NK-92 treated with Interleukin-12 subunit alpha and Interleukin-12 subunit beta, amount 100 ng/mL, for 24 hours (cell line): ENCODE measurements at regions not wholly inside any gene's neighbourhood (a gene's known extent, or its start where the extent isn't known, plus 50 kb on each side); places are given as distances from the start of the nearest gene placed in this dataset.
"Not testable (repeated sequence)": the region's sequence is repeated elsewhere in the genome, so short reads cannot be mapped to it uniquely, and the experiment has no call there.

ENCODE experiments used
- DNase-seq: peaks from one replicate; lab custom pipeline; 2025; lab: John Stamatoyannopoulos, UW

DNA sequence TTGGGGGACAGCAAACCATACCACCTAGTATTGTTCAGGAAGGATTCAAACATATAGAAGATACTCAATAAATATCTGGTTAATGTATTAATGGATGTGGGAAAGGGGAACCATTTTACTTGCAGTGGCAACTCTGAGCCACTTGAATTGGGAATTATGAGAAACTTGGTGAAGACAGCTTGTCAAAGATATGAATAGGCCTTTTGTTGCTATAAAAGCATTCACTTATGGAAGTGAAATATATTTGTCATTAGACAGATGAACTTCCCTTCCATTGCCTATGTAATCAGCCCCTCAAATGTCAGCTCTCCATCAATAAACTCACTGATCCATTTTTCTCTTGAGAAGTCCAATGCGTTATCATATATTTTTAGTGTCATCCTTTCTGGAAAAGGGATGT is 56.1 kb downstream of the GPR85 start:
- DNase-seq: no peak

DNA sequence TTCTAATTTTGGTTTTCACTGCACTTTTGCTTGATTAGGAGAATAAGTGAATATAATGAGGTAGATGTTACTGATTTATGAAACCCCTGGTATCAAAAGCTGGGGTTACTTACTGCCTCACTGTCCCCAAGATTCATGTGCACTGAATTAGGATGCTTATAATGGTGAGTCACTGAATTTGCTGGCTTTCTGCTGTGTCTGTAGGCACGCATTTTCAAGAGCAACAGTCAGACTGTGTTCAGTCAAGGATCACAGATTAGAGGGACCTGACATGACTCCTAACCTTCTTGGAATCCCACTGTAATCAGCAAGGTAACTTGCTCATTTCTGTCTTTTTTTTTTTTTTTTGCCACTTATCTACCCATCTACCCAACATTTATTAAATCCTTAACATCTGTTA is 59.7 kb downstream of the GPR85 start:
- DNase-seq: no peak

DNA sequence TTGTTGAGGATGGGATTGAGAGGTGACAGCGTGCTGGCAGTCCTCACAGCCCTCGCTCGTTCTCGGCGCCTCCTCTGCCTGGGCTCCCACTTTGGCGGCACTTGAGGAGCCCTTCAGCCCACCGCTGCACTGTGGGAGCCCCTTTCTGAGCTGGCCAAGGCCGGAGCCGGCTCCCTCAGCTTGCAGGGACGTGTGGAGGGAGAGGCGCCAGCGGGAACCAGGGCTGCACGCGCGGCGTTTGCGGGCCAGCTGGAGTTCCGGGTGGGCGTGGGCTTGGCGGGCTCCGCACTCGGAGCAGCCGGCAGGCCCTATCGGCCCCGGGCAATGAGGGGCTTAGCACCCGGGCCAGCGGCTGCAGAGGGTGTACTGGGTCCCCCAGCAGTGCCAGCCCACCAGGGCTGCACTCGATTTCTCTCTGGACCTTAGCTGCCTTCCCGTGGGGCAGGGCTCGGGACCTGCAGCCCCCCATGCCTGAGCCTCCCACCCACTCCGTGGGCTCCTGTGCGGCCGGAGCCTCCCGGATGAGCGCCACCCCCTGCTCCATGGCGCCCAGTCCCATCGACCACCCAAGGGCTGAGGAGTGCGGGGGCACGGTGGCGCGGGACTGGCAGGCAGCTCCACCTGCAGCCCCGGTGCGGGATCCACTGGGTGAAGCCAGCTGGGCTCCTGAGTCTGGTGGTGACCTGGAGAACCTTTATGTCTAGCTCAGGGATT is 69.3 kb downstream of the GPR85 start:
- DNase-seq: not testable (repeated sequence)

DNA sequence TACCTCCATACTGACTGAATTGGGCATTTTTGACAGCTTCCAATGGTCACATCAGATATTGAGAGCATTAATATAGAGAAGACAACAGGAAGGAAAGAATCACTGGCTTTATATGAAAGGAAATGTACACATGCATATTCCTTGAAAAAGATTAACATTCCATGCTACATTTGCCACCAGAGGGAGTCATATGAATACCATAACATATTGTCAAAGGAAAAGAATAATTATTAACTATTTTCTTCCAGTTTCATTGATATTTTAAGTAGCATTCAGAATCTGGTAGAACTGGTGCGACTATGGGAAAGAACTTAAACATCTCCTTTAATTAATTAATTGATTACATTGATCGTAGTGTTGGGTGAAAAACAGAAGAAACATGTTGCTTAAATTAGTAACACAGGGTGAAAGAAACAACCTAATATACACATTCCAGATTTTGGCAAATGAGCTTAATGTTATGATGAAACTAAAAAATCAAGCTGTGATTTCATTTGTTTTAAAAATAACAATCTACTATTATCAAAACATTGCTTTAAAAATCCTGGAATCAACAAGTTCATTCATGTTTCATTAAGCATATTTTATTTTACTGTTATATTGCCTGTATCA is 71.5 kb downstream of the GPR85 start:
- no peak for DNase-seq

DNA sequence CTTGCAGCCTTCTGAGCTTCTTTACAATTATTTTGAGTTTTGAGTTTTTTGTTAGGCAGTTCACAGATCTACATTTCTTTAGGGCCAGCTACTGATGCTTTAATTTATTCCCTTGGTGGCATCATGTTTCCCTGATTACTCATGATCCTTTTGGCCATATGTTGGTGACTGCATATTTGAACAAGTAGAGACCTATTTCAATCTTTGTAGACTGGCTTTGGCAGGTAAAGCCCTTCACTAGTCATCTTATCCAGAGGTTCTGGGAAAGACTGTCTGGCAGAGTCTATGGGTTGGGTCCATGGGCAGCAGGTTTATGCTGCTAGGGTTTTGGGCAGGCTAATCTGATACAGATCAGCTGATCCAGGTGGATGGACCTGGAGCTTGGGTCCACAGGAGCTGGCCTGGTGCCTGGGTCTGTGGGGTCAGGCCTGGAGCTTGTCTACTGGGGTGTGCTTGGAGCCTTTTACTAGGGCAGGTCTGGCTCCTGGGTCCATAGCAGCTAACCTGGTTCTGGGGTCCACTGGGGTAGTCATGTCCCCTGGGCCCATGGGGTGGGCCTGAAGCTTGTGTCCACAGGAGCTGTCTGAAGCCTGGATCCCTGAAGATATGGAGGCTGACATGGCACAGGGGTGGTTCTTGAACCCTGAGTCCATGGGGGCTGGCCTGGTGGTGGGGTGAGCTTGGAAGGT is 72.7 kb downstream of the GPR85 start:
- no peak for DNase-seq

DNA sequence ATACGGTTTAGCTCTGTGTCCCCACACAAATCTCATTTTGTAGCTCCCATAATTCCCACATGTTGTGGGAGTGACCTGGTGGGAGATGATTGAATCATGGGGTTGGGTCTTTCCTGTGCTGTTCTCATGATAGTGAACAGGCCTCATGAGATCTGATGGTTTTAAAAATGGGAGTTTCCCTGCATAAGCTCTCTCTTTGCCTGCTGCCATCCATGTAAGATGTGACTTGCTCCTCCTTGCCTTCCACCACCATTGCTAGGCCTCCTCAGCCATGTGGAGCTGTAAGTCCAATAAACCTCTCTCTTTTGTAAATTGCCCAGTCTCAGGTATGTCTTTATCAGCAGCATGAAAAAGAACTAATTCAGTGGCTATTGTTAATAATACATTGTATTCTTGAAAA is 73.8 kb downstream of the GPR85 start:
- not testable (repeated sequence) for DNase-seq

DNA sequence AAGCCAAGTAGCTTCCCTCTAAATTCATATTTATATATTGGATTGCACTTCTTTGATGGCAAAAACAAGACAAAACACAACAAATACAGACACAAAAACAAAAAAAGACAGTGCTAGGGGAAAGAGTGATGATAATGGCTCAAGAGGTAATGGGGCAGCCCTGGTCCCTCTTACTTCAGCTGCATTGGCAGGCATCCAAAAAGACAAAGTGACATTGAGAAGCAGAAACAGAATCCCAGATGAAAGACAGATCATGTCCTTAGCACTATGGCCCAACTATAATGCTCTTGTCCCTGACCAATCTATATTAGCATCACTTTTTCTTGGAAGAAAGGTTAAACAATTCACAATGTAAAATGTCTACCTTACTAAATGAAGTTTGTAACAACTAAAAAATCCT is 76.2 kb downstream of the GPR85 start:
- no peak for DNase-seq

DNA sequence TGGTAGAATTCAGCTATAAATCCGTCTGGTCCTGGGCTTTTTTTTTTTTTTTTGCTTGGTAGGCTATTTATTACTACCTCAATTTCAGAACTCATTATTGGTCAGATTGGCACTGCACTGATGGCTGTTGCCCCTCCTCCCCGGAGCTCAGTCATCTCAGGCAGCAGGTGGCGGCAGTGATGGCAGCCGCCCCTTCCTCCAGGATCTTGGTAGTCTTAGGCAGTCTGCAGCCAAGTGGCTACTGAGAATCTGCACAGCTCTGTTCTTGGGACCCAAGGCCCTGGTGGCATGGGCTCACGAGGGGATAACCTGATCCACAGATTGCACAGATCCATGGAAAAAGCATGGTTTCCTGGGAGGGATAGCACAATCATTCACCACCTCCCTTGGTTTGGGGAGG is 77.9 kb downstream of the GPR85 start:
- no peak for DNase-seq

DNA sequence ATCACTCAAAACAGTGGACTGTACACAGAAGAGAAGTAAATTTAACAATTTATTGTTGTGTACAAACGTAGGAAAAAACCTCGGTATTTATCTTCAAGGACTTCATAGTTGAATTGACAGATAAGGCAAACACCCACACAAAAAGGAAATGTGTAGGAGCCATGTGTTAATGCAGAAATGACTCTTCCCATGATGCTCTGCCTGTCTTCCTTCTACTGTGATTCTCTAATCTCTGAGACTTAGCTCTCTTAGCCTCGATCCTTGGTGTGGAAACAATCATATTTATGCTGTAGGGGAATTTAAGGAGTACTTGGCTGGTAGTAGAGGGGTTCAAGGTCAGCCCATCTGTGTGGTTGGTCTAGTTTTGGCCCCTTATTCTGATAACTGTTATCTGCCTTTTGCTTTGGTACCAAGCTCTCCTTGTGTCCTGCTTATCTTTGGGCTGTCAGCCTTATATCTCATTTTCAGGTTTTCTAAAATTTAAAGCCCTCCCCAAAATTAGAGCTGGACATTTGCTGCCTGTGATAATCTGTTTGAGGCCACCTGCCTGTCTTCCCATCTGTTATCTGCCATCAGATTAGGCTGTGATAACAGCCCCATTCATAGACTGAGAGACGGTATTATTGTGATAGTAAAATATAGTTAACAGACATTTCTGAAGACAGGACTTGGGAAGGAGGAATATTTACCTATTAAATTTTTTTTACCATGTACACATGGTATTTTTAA is 81.7 kb downstream of the GPR85 start:
- no peak for DNase-seq

DNA sequence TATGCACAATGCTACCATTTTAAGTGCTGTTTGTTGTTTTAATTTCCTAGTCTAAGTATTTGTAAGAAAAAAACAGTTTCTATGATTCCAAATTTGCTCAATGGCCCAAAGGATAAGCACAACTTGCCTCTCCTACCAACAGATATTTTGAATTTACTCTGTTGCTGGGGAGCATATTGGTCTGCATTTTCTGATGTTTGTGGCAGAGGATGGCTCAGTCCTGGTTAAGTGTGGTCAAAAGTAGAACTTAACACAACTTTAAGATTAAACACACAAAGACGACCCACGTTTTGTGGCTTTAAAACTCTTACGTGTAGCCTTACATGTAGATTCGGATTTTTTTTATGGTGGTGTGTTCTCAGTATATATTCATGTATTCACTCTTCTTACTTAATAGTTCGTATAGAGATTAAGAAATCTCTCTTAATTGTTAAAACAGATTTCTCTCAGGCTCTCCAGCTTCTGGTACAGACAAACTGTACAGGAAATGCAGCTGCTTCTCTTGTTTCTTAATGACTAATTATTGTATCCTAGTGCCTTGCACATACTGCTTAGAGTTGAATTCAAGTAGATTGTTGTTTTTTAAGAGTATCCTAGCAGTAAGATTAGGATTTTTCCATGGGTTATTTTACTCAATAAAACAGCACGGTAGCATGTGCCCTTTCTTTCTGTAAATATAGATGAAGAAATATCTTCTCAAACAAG is 86.2 kb downstream of the GPR85 start:
- no peak for DNase-seq

DNA sequence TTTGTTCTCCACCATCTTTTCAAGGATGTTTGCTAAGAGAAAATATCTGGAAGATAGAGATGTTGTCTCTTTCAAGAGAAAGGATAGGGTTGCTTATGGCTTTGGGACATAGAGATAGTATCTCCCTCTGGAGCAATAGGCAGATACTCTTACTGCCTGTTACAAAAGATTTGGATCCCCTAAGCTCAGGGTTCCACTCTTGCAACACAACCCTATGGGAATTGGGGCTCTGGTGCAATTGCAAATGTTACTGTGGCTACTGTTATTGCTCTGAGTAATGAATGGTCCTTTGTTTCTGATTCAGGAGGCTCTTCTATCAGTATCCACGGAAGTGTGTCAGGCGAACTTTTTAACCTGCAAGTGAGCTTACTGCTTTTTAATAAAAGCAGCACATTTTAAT is 88.8 kb downstream of the GPR85 start:
- DNase-seq: no peak

DNA sequence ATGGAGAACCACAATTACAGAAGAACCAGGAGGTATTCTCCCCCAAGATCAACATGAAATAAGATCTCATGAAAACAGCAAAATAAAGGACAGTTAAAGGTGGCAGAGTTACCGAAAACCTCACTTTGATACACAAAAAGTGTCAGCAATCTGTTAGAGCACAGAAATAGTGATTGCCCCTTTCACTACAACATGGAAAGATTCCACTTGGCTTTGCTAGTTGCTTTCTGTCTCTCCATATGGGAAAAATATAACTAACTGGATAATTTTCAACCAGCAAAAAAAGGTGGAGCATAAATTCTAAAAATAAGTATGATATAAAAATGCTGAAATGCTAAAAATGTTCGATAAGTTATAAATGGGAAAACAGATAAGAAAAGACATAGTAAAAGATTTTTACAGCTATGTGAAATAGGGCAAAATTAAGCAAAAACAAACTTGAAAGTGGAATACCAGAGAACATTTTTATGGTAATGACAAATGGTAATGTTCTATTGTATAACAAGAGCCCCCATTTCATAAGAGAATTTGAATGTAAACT is 90.2 kb downstream of the GPR85 start:
- no peak for DNase-seq

DNA sequence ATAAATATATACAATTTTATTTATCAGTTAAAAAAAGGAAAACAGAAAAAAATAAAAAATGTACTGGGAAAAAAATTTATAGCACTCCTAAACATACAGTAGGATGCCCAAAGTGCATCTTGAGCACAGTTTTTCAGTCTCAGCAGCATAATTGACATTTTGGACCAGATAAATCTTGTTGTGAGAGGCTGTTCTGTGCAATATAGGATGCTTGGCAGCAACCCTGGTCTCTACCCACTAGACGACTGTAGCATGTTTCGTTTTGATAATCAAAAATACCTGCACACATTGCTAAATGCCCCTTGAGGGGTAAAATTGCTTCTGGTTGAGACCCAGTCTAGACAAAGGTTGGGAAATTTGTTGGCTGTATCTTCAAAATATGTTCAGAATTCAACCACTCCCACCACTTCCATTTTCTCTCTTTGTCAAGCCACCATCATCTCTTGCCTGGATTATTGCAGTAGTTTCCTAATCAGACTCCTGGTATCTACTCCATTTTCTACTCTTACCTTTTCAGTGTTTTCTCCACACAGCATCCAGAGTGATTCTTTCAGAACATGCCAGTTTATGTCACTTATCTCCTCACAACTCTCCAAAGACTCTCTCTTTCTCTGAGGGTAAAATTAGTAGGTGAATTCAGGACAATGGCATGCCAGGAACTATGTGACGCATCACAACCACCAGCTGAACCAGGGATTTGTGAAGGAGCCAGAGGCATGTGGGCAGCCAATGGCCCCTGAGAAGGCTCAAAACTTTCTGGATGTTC is 91.4 kb downstream of the GPR85 start:
- DNase-seq: no peak

DNA sequence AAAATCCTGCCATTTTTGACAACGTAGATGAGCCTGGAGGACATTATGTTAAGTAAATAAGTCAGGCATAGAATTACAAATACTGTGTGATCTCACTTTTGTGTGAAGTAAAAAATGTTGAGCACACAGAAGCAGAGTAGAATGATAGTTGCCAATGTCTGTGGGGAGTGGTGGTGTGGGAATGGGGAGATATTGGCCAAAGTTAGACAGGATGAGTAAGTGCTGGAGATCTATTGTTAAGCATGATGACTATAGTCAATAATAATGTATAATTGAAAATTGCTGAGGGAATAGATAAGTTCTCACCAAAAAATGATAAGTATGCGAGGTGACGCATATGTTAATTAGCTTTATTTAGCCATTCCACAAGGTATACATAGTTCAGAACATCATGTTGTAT is 92.0 kb downstream of the GPR85 start:
- DNase-seq: no peak

DNA sequence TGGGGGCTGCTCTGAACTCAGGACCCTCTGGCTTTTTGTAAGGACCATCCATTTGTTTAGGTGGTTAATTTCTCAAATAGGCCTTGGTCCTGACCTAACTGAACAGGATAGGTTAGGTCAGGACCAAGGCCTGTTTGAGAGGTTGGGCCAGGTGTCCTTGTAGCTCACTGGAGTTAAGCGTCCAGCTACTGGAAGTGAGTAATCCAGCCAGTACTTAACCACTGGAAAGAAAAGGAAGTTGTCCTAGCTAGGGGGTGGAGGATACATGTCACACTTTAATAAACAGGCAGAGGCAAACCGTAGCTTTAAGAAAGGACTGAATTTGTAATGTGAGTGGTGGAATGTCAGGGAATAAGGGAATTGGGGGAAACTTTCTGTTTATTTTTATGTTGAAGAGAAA is 96.0 kb downstream of the GPR85 start:
- no peak for DNase-seq

DNA sequence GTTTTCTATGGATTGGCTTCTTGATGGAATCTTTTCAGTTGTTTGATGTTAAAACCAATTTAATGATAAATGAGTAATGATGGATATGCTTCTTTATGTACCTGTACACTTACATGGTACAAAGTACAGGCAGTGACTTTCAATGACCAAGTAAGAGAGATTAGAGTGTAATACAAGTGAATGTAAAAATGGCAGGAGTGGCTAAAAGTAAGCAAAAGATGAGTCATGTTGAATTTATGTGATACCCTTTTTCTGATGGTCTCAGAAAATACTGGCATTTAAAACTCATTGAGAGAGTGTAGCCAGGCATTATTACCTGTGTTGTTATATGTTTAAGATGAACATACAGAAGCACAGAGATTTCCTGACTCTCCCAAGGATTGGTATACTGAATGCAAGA is 97.1 kb downstream of the GPR85 start:
- DNase-seq: no peak

DNA sequence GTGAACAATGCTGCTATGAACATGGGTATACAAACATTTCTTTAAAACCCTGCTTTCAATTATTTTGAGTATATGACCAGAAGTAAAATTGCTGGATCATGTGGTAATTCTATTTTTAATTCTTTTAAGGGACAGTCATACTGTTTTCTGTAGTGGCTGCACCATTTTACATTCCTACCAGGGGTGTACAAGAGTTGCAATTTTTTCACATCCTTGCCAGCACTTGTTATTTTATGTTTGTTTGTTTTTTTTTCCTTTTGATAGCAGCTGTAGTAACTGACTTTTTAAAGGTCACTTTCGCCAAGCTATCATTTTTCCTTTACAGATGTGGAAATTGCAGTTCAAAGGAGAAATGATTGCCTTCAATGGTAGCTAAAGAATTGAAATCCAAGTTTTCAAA is 99.5 kb downstream of the GPR85 start:
- no peak for DNase-seq

DNA sequence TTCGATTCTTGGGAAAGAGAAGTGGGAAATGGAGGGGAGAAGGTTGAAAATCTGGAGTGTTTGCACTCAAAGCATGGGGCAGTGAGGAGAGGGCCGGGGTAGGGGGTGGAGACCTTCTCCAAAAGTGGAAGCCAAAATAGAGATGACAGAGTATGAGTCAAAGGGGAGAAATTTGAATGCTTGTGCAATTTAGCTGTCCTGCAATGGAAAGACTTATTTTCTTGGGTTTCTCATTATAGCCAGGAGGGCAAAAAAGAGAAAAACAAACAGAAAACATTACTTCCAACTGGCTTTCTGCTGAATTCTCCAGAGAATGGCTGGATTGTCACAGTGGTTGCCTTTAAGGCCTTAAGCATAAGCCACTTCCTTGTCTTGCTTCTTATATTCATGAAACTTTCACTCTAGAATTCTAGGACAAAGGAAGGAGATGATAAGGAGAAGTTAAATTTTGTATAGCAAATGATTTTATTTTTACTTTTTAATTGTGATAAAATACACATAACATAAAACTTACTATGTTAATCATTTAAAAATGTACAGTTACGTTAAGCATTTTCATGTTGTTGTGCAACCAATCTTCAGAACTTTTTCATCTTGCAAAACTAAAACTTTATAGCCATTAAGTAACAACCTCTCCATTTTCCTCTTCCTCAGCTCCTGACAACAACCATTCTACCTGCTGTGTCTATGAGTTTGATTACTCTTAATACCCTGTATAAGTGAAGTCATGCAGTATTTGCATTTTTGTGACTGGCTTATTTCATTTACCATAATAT is 100.2 kb downstream of the GPR85 start:
- no peak for DNase-seq

DNA sequence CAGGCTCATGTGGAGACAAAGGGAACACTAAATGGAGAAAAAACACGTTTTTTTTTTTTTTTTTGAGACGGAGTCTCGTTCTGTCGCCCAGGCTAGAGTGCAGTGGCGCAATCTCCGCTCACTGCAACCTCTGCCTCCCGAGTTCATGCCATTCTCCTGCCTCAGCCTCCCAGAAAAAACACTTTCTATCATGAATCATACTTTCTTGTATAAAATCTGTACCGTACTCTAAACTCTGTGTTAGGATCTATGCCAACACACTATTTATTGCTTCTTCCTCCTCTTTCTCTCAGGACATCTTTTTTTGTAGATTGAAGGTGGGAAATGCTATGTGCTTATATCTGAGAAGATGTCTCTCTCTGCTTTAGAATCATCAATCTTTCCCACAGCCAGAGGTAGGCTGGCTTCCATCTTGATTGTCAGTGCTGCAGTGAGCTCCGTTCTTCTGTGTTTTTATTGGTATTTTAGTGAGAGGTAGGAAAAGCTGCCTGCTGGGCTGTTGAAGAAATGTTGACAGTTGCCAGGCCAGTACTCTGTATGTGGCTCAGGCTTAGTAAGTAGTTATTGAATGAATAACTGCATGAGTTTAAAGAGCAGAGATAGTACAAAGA is 101.1 kb downstream of the GPR85 start:
- DNase-seq: no peak
